Esophagus squamous epithelium (tissue), 4 donors: ENCODE measurements at regions not wholly inside any gene's neighbourhood (a gene's known extent, or its start where the extent isn't known, plus 50 kb on each side); places are given as distances from the start of the nearest gene placed in this dataset.

ENCODE experiments used
- POLR2A ChIP-seq, 4 donors: fragments of 450-650 bp; IDR thresholded peaks; one replicate each; pipeline ENCODE4 v1.6.1; 2017; ENCODE audit warnings: antibody characterized with exemption in 4 of 4, mild to moderate bottlenecking in 4 of 4, moderate library complexity in 3 of 4
- TF ChIP-seq, protein P1 (sequence below), 6 experiments: fragments of 450-650 bp in 4 of 6; fragments of 200-600 bp in 2 of 6; sonication (generic) in 2 of 6; IDR thresholded peaks; one replicate each; pipeline ENCODE4 v1.5.1; 2016 to 2019; ENCODE audit warnings: antibody characterized with exemption in 6 of 6, mild to moderate bottlenecking in 4 of 6, moderate library complexity in 4 of 6

DNA sequence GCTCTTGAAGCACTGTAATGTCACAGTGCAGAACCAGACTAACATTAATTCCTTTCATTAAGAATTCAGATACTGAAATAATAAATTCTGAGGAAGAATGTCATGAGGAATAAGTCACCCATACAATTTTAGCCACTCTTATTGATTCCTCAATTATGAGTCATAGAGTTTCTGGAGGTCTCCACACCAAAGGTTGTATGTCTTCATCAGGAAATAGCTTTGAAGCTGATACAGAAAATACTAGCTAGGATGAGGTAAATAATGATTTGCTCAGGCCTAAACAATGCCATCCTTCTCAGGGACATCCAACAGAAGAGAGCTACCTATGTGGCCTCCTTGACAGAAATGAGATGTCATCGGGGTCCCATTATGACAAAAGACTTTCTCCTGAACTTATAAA lies 238.8 kb downstream of the OR13H1 start:
- TF ChIP-seq, protein P1, sequence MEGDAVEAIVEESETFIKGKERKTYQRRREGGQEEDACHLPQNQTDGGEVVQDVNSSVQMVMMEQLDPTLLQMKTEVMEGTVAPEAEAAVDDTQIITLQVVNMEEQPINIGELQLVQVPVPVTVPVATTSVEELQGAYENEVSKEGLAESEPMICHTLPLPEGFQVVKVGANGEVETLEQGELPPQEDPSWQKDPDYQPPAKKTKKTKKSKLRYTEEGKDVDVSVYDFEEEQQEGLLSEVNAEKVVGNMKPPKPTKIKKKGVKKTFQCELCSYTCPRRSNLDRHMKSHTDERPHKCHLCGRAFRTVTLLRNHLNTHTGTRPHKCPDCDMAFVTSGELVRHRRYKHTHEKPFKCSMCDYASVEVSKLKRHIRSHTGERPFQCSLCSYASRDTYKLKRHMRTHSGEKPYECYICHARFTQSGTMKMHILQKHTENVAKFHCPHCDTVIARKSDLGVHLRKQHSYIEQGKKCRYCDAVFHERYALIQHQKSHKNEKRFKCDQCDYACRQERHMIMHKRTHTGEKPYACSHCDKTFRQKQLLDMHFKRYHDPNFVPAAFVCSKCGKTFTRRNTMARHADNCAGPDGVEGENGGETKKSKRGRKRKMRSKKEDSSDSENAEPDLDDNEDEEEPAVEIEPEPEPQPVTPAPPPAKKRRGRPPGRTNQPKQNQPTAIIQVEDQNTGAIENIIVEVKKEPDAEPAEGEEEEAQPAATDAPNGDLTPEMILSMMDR (IDR thresholded peaks at IDR 0.05), result no peak
- no peak for TF ChIP-seq POLR2A (IDR thresholded peaks at IDR 0.05)
